ENCODE measurements at regions not wholly inside any gene's neighbourhood (a gene's known extent, or its start where the extent isn't known, plus 50 kb on each side); places are given as distances from the start of the nearest gene placed in this dataset.

DNA sequence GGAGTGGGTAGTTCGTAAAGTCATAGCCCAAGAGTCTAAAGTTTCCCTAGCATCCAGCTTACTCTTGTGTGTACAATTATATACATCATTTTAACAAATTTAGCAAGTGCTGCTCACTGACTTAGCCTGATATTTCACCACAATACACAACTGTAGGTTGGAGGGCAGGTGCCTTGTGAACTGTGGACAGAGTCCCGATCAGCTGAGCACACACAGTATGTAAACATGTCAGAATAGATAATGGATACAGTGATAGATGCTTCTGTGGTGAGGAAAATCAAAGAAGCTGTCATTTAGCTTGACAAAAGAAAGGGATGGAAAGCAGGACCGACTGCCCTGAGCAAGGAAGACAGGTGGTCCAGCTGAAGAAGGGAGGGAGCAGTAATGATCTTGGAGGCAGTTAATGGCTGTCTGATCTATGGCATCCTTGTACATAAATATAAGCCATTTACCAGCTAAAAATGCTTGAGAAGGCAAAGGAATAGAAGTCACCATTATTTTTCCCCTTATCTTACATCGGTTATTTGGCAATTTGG lies 372.8 kb upstream of the UBE2E3 start:
- Histone ChIP-seq H3K36me3 (ENCODE audit: control insufficient read depth, insufficient read depth, low read length) (no peaks in the 10 kb centered on the region), H3K27me3 (ENCODE audit: control insufficient read depth, insufficient read depth, low read length) (no peaks in the 10 kb centered on the region), H3K4me3 (ENCODE audit: low read depth, low read length) (no peak overlapping the region)
- TF ChIP-seq, protein P1, sequence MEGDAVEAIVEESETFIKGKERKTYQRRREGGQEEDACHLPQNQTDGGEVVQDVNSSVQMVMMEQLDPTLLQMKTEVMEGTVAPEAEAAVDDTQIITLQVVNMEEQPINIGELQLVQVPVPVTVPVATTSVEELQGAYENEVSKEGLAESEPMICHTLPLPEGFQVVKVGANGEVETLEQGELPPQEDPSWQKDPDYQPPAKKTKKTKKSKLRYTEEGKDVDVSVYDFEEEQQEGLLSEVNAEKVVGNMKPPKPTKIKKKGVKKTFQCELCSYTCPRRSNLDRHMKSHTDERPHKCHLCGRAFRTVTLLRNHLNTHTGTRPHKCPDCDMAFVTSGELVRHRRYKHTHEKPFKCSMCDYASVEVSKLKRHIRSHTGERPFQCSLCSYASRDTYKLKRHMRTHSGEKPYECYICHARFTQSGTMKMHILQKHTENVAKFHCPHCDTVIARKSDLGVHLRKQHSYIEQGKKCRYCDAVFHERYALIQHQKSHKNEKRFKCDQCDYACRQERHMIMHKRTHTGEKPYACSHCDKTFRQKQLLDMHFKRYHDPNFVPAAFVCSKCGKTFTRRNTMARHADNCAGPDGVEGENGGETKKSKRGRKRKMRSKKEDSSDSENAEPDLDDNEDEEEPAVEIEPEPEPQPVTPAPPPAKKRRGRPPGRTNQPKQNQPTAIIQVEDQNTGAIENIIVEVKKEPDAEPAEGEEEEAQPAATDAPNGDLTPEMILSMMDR (IDR thresholded peaks at IDR 0.05; ENCODE audit: insufficient read depth, low read length, poor library complexity, severe bottlenecking), result no peak
- DNase-seq (ENCODE audit: low read depth), result no peak

DNA sequence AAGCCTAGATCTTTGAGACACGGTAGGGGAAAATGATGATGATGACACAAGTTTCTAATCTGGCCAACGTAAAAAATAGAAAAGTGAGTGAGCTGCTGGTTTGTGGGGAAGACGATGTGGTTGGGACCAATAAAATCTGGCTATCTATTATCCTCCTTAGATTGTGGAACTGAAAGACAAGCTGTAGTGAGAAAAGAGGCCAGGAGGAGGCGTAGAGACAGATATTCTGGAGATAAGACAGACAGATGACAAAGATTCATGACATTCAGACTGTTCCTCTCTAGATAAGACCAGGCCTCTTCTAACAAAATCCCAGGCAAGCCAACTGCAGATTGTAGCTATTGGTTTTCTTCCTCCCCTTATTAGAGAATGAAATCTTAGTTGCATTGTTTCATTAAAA lies 376.3 kb upstream of the UBE2E3 start:
- no peak for DNase-seq (ENCODE audit: low read depth)
- Histone ChIP-seq H3K4me3 (ENCODE audit: low read depth, low read length) (no peak overlapping the region), H3K27me3 (ENCODE audit: control insufficient read depth, insufficient read depth, low read length) (no peaks in the 10 kb centered on the region), H3K36me3 (ENCODE audit: control insufficient read depth, insufficient read depth, low read length) (no peaks in the 10 kb centered on the region)
- TF ChIP-seq, protein P1 (IDR thresholded peaks at IDR 0.05; ENCODE audit: insufficient read depth, low read length, poor library complexity, severe bottlenecking), result peak; percentile 12

DNA sequence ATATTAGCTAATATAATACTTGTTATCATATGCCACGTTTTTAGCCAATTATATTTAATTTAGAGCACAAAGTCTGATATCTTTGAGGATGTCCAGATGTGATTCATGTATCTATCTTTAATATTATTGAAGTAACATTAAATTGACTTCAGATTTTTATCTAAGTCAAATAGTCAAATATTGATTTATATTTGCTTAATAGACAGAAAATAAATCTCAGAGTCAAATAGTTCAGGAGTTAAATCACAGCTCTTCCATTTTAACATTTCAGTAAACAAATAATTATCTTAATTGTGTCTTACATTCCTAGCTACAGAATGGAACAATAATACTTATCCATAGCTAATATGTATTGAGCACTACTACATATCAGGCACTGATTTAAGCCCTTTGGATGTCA lies 379.4 kb upstream of the UBE2E3 start:
- no peak overlapping the region for H3K4me3 ChIP-seq (ENCODE audit: low read depth, low read length)
- no peak for DNase-seq (ENCODE audit: low read depth)
- no peaks in the 10 kb centered on the region for H3K36me3 ChIP-seq (ENCODE audit: control insufficient read depth, insufficient read depth, low read length)
- TF ChIP-seq, protein P1 (IDR thresholded peaks at IDR 0.05; ENCODE audit: insufficient read depth, low read length, poor library complexity, severe bottlenecking), result no peak
- H3K27me3 ChIP-seq (ENCODE audit: control insufficient read depth, insufficient read depth, low read length), result no peaks in the 10 kb centered on the region

DNA sequence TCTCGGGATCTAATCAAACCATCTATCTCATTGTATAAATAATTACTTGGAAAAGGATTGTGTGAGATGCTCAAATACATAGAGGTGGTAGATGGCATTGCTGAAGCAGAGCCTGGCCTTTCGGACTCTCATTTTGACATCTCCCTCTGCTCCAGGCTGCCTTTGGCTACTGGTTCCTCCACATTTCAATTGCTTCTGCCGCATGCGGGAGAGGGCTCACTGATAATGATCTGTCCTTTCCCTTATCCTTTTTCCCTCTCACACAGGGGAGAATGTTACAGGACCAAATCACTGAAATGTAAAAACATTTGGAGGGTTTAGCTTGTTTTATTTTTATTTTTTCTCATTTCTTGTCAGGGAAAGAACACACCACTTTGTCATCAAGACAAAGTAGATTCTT lies 380.6 kb upstream of the UBE2E3 start:
- TF ChIP-seq, protein P1 (IDR thresholded peaks at IDR 0.05; ENCODE audit: insufficient read depth, low read length, poor library complexity, severe bottlenecking), result no peak
- DNase-seq (ENCODE audit: low read depth), result no peak
- H3K36me3 ChIP-seq (ENCODE audit: control insufficient read depth, insufficient read depth, low read length), result no peaks in the 10 kb centered on the region
- no peaks in the 10 kb centered on the region for H3K27me3 ChIP-seq (ENCODE audit: control insufficient read depth, insufficient read depth, low read length)
- H3K4me3 ChIP-seq (ENCODE audit: low read depth, low read length), result no peak overlapping the region

DNA sequence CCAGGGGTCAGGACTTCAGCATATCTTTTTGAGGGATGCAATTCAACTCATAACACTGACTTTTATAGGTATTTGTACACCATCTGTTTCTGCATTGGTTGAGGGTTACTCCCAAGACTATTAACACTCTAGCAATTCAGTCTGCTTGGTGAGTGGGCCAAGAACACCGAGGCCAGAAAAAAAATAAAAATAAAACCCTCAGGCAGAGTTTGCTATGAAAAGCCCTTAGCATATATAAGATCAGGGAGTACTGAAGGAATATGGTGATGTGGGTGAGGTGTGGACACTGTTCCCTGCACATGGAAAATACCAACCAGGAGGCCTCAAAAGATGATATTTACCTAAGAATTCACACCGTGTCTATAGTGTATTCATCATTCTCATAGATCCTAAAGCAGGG lies 383.2 kb upstream of the UBE2E3 start:
- Histone ChIP-seq H3K4me3 (ENCODE audit: low read depth, low read length) (no peak overlapping the region), H3K27me3 (ENCODE audit: control insufficient read depth, insufficient read depth, low read length) (no peaks in the 10 kb centered on the region), H3K36me3 (ENCODE audit: control insufficient read depth, insufficient read depth, low read length) (no peaks in the 10 kb centered on the region)
- TF ChIP-seq, protein P1 (IDR thresholded peaks at IDR 0.05; ENCODE audit: insufficient read depth, low read length, poor library complexity, severe bottlenecking), result no peak
- no peak for DNase-seq (ENCODE audit: low read depth)

DNA sequence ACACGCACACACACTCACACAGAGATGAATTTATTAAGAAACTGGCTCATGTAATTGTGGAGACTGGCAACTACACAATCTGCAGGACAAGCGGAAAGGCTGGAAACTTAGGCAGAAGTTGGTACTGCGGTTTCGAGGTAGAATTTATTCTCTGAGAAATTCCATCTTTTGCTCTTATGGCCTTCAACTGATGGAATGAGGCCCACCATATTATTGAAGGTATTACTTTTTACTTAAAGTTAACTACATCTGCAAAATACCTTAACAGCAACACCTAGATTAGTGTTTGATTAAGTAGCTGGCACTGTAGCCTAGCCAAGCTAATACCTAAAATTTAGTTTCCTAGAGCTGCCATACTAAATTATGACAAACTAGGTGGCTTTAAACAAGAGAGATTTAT lies 384.0 kb upstream of the UBE2E3 start:
- DNase-seq (ENCODE audit: low read depth), result no peak
- Histone ChIP-seq H3K4me3 (ENCODE audit: low read depth, low read length) (no peak overlapping the region), H3K27me3 (ENCODE audit: control insufficient read depth, insufficient read depth, low read length) (no peaks in the 10 kb centered on the region), H3K36me3 (ENCODE audit: control insufficient read depth, insufficient read depth, low read length) (no peaks in the 10 kb centered on the region)
- TF ChIP-seq, protein P1 (IDR thresholded peaks at IDR 0.05; ENCODE audit: insufficient read depth, low read length, poor library complexity, severe bottlenecking), result no peak

Measured in kidney epithelial cell (primary cell).